ENCODE measurements at regions not wholly inside any gene's neighbourhood (a gene's known extent, or its start where the extent isn't known, plus 50 kb on each side); places are given as distances from the start of the nearest gene placed in this dataset.

DNA sequence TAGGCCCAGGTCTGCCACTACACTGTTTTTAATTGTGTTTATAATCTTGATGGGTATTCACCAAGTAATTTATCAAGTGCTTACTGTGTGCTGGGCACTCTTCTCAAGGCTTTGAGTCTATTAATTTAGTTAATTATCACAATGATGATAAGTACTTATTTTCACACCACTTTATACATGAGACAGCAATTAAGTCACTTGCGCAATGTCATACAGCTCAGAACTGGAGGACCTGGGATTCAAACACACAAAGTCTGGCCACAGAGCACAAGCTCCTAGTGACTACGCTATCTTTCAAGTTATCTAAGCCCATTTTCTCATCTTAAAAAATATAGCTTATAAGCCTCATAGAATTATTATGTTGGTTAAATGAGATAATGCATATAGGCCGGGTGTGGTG, 85.0 kb downstream of the LLPH start:
- no peak for DNase-seq (ENCODE audit: low read depth in 1 of 2, low spot score in 2 of 2)
- no peak overlapping the region for H2BK20ac ChIP-seq (ENCODE audit: low read length)
- H3K4me3 ChIP-seq (ENCODE audit: extremely low read depth in 1 of 4, insufficient read depth in 2 of 4, low read depth in 3 of 4, low read length in 4 of 4) = no peak overlapping the region
- no peaks in the 10 kb centered on the region for H3K36me3 ChIP-seq (ENCODE audit: control insufficient read depth in 2 of 4, insufficient read depth in 4 of 4, low read length in 3 of 4)
- H4K91ac ChIP-seq (replicated peaks; ENCODE audit: insufficient read length, low read length) = no peak overlapping the region
- H3K23me2 ChIP-seq (ENCODE audit: low read depth, low read length) = no peaks in the 10 kb centered on the region
- H3K27me3 ChIP-seq (replicated peaks in 1 of 4; ENCODE audit: control insufficient read depth in 3 of 4, extremely low read depth in 1 of 4, insufficient read depth in 3 of 4, low read length in 3 of 4) = no peaks in the 10 kb centered on the region
- no peak overlapping the region for H3K23ac ChIP-seq (ENCODE audit: insufficient read length)
- H2AK5ac ChIP-seq (ENCODE audit: low read depth, low read length) = no peak overlapping the region
- no peak overlapping the region for H2BK15ac ChIP-seq (ENCODE audit: low read length)
- 95% methylated on average over 3 of the region's 3 CpGs; no CpG with 5 or more reads in 1 of the 2 experiments for WGBS, 2 experiments (ENCODE audit: extremely low coverage in 1 of 2, insufficient coverage in 1 of 2, insufficient read length in 1 of 2, insufficient replicate concordance in 2 of 2, low coverage in 1 of 2, low lambda C conversion rate in 2 of 2, missing lambda C conversion rate in 1 of 2)
- H3K79me1 ChIP-seq (ENCODE audit: low read depth, low read length) = no peaks in the 10 kb centered on the region
- H2BK5ac ChIP-seq (ENCODE audit: low read depth, low read length) = no peak overlapping the region
- no peak overlapping the region for H3K56ac ChIP-seq (replicated peaks; ENCODE audit: insufficient read length, low read depth, low read length)
- no peak overlapping the region for H3K4me2 ChIP-seq (ENCODE audit: insufficient read depth in 1 of 2, low read depth in 2 of 2, low read length in 2 of 2)
- no peaks in the 10 kb centered on the region for H3K79me2 ChIP-seq (ENCODE audit: control insufficient read depth in 1 of 2, insufficient read depth in 2 of 2, low read length in 2 of 2)
- H3K27ac ChIP-seq (ENCODE audit: low read depth, low read length) = no peak overlapping the region
- H3K14ac ChIP-seq (ENCODE audit: insufficient read length) = no peak overlapping the region
- H4K8ac ChIP-seq (ENCODE audit: extremely low read depth, insufficient read depth, low read length) = no peak overlapping the region
- no peak overlapping the region for H3K4ac ChIP-seq (replicated peaks; ENCODE audit: insufficient read length, low read depth, low read length)
- H3K18ac ChIP-seq (ENCODE audit: extremely low read depth, low read length) = no peak overlapping the region
- no peak overlapping the region for H2BK120ac ChIP-seq (replicated peaks; ENCODE audit: low read depth, low read length)
- H2BK12ac ChIP-seq (ENCODE audit: low read depth, low read length) = no peak overlapping the region
- no peaks in the 10 kb centered on the region for H4K20me1 ChIP-seq (replicated peaks in 1 of 2; ENCODE audit: control insufficient read depth in 1 of 2, insufficient read depth in 2 of 2, low read length in 2 of 2)
- POLR2A ChIA-PET (ENCODE audit: partially characterized antibody) = no interaction called here
- H3K9ac ChIP-seq (replicated peaks in 1 of 4; ENCODE audit: extremely low read depth in 1 of 4, low read depth in 3 of 4, low read length in 3 of 4) = no peak overlapping the region
- CTCF ChIA-PET (ENCODE audit: partially characterized antibody) = interaction anchor here (0.9 to 1.4 kb wide), 4 partner anchors 10 to 745 kb away, joined by 3 to 4 read pairs (median 4); no protein-coding TSS in a partner anchor
- TF ChIP-seq CEBPB (IDR thresholded peaks at IDR 0.05; ENCODE audit: low read depth, low read length) (peak; percentile 42; the same call in 1 of the 2 replicates), POLR2AphosphoS5 (IDR thresholded peaks at IDR 0.05; ENCODE audit: low read depth, low read length) (no peak)
- H4K5ac ChIP-seq (ENCODE audit: insufficient read length, low read depth, low read length) = no peak overlapping the region
- no peaks in the 10 kb centered on the region for H3K4me1 ChIP-seq (replicated peaks in 1 of 4; ENCODE audit: control insufficient read depth in 3 of 4, insufficient read depth in 4 of 4, low read length in 3 of 4)
- no peaks in the 10 kb centered on the region for H3K9me3 ChIP-seq (ENCODE audit: insufficient read depth in 2 of 2, low read depth in 1 of 2, low read length in 1 of 2)
- no peak for FAIRE-seq
- H2AFZ ChIP-seq (ENCODE audit: low read length) = no peak overlapping the region
